Activated CD4-positive, alpha-beta memory T cell treated with anti-CD3 and anti-CD28 coated beads for 36 hours (primary cell): ENCODE measurements at regions not wholly inside any gene's neighbourhood (a gene's known extent, or its start where the extent isn't known, plus 50 kb on each side); places are given as distances from the start of the nearest gene placed in this dataset.

Experiments
- CTCF ChIA-PET: fragments of 350-600 bp; sonication (Branson Sonifier 250); formaldehyde crosslinking; loops from one replicate; lab custom pipeline; 2021; ENCODE audit warnings: antibody characterized with exemption, inconsistent platforms; lab: Charles Lee
- POLR2A ChIA-PET: fragments of 350-600 bp; sonication (Branson Sonifier 250); formaldehyde crosslinking; loops from one replicate; lab custom pipeline; 2021; ENCODE audit warnings: antibody characterized with exemption; lab: Charles Lee
- DNase-seq: peaks from one replicate; pipeline ENCODE4 v3.0.0-alpha.2; 2020
- H3K27ac Mint-ChIP-seq: one replicate; pipeline ENCODE4 v1.8.0; 2021; ENCODE audit warnings: mixed read lengths
- H3K27me3 Mint-ChIP-seq: one replicate; pipeline ENCODE4 v1.8.0; 2021; ENCODE audit warnings: mixed read lengths
- H3K36me3 Mint-ChIP-seq: one replicate; pipeline ENCODE4 v1.8.0; 2021; ENCODE audit warnings: mixed read lengths
- H3K4me1 Mint-ChIP-seq: one replicate; pipeline ENCODE4 v1.8.0; 2021; ENCODE audit warnings: low read depth, mixed read lengths
- H3K4me3 Mint-ChIP-seq: one replicate; pipeline ENCODE4 v1.8.0; 2021; ENCODE audit warnings: mild to moderate bottlenecking, mixed read lengths
- H3K9me3 Mint-ChIP-seq: one replicate; pipeline ENCODE4 v1.8.0; 2021; ENCODE audit warnings: mixed read lengths
- intact Hi-C: fragments of 100-400 bp; cut with micrococcal nuclease; formaldehyde crosslinking; loops from one replicate; pipeline ENCODE4 v1.15.1; 2023

DNA sequence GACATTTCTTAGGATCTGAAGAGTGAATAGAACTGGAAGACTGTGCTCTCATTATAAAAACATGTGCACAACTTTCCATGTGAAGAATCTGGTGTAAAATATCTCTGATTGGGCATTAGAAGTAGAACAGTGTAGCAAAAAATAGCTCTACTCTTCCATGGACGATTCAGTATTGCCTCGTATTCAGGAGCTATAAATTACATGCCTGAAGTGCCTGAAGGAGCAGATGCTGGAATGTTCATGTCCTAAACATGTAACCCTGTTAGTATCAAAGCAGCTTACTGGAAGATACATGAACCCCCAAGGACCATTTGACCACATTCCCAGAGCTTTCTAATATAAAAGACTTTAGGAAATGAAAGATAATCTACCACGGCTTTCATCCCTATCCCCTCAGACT is 528.9 kb downstream of the DACH1 start:
- intact Hi-C loops, result no loop called here
- POLR2A ChIA-PET, result no interaction called here

DNA sequence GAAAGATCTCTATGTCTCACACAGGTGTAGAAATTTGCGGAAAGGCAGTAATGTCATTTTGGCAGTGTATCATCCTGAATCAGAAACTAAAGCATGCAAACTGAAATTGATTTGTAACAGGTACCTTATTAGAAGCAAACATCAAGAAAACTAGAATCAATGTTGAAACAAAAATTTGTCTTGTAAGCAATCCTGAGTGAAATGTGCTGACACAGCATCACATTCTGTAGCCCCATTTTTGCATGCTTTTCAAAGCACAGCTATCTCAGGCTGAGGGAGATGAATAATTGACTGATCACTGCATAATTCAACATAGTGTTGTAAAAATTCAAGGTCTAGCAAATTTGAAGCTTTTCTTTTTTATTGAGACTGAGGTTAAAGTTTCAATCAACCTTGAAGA is 539.7 kb downstream of the DACH1 start:
- POLR2A ChIA-PET, result no interaction called here
- intact Hi-C loops, result no loop called here
- H3K4me1 Mint-ChIP-seq, result no peaks in the 10 kb centered on the region
- peaks cover 4% of the 10 kb centered on the region for H3K27me3 Mint-ChIP-seq
- H3K9me3 Mint-ChIP-seq, result no peaks in the 10 kb centered on the region
- CTCF ChIA-PET, result no interaction called here
- H3K27ac Mint-ChIP-seq, result no peak overlapping the region
- H3K4me3 Mint-ChIP-seq, result no peak overlapping the region
- no peaks in the 10 kb centered on the region for H3K36me3 Mint-ChIP-seq
- no peak for DNase-seq

More for the DNA sequence above, 528.9 kb downstream of the DACH1 start:
- Mint-ChIP-seq H3K36me3 (no peaks in the 10 kb centered on the region), H3K9me3 (no peaks in the 10 kb centered on the region), H3K27ac (no peak overlapping the region), H3K4me1 (no peaks in the 10 kb centered on the region), H3K4me3 (no peak overlapping the region), H3K27me3 (no peaks in the 10 kb centered on the region)
- CTCF ChIA-PET, result no interaction called here
- DNase-seq, result no peak

DNA sequence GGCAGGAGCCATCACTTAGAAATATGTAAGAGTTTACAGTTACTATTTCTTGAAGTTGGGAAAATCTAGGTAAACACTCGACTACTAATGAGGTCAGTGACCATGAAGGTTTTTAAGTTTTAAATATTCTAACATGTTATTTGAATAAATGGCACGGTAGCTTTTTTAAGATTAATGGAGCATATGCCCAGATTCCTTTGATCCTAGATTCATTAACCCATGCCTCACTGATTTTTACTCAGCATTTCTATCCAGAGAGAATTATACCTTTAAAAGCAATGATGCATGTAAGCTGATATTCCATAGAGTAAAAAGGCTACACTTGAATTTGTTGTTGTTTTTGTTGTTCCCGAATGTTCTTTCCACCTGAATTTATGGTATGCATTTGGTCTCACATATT is 541.4 kb downstream of the DACH1 start:
- H3K36me3 Mint-ChIP-seq, result no peaks in the 10 kb centered on the region
- no peaks in the 10 kb centered on the region for H3K9me3 Mint-ChIP-seq
- intact Hi-C loops, result no loop called here
- CTCF ChIA-PET, result no interaction called here
- DNase-seq, result no peak
- peaks cover 4% of the 10 kb centered on the region for H3K27me3 Mint-ChIP-seq
- H3K27ac Mint-ChIP-seq, result no peak overlapping the region
- POLR2A ChIA-PET, result no interaction called here
- no peak overlapping the region for H3K4me3 Mint-ChIP-seq
- H3K4me1 Mint-ChIP-seq, result no peaks in the 10 kb centered on the region

DNA sequence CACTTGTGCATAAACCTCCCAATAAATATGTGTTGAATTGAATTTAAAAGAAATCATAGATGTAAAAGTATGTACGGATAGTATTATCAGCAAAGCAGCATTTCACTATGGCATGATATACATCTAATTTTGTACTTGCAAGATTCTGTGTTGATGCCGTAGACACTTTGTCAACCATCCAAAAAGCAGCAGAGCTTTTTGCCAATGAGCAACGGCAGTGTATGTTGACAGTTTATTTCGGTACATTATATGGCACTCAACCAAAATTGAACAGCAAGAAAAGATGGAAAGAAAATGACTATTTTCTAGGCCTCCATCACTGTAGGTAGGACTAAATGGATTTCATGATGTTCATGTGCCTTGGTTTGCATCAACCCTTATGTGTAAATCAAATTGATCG is 543.7 kb downstream of the DACH1 start:
- H3K27me3 Mint-ChIP-seq, result peaks cover 5% of the 10 kb centered on the region
- no peak for DNase-seq
- intact Hi-C loops, result no loop called here
- no peaks in the 10 kb centered on the region for H3K9me3 Mint-ChIP-seq
- H3K4me3 Mint-ChIP-seq, result no peak overlapping the region
- CTCF ChIA-PET, result no interaction called here
- no peak overlapping the region for H3K27ac Mint-ChIP-seq
- H3K36me3 Mint-ChIP-seq, result no peaks in the 10 kb centered on the region
- POLR2A ChIA-PET, result no interaction called here
- H3K4me1 Mint-ChIP-seq, result no peaks in the 10 kb centered on the region

DNA sequence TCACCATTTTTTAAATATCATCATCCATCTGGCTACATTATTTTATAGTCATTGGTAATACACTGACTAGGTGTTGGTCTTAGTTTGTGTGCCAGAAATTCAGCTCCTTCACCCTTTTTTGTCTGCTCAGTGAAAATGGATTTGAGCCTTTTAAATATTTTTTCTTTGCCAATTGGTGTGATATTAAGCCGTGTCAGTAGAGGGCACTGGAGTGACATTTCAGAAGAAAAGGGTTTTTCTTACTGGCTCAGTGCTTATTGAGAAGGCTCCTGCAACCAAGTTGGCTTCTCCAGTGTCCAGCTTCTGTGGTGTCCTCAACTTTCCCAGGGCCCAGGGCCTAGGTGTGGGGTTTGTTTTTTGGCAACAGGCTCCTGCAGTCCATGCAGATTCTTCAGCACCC is 546.6 kb downstream of the DACH1 start:
- Mint-ChIP-seq H3K27me3 (peaks cover 6% of the 10 kb centered on the region), H3K36me3 (no peaks in the 10 kb centered on the region), H3K4me1 (no peaks in the 10 kb centered on the region), H3K27ac (no peak overlapping the region), H3K9me3 (no peaks in the 10 kb centered on the region), H3K4me3 (no peak overlapping the region)
- DNase-seq, result no peak
- CTCF ChIA-PET, result no interaction called here
- POLR2A ChIA-PET, result no interaction called here
- intact Hi-C loops, result loop anchor here (1.0 kb wide), 1 partner anchor 559 kb away; no protein-coding TSS in a partner anchor

DNA sequence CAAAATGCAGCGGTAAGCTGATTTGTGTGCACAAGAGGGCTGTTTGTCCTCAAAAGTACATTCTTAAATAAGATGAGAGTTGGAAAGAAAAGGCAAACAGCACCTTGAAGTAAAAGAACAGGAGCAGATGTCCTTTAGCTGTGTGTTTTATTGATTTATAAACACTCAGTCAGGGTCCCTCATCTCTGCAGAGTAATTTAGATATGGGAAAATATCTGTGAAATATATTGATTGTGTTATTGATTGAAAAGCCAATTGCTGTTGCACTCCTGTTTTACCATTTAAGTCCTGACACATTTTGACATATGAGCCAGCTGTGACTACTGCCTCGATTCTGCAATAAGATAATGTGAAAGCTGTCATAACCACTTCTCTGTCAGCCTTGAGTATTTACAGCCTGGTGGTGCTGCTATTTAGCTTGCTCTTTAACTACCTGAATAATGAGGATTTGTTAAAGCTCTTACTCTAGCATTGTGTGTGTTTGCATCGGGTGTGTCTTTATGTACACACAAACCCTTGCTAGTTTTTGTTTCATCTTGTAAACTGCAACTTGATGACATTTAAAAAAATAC is 550.1 kb downstream of the DACH1 start:
- H3K27me3 Mint-ChIP-seq, result peaks cover 6% of the 10 kb centered on the region
- no peaks in the 10 kb centered on the region for H3K4me1 Mint-ChIP-seq
- H3K27ac Mint-ChIP-seq, result no peak overlapping the region
- intact Hi-C loops, result no loop called here
- DNase-seq, result no peak
- no peaks in the 10 kb centered on the region for H3K9me3 Mint-ChIP-seq
- no peaks in the 10 kb centered on the region for H3K36me3 Mint-ChIP-seq
- POLR2A ChIA-PET, result no interaction called here
- CTCF ChIA-PET, result no interaction called here
- H3K4me3 Mint-ChIP-seq, result no peak overlapping the region

DNA sequence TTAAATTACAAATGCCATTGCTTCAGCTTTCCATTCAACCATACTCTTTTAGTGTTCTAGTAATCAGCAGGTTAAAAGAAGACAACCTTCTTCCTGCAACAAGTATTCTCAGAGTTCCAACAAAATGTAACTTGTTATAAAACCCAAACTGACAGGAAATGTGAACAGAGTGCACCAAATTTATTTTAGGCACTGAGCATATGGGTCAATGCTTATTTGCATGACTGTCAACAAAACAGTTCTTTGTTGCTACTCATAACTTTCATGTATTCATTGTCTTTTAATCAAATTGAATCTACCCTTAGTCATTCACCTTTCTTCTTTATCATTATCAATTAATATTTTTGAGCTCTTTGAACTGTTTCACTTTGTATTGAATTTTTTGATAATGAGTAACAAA is 554.1 kb downstream of the DACH1 start:
- H3K4me1 Mint-ChIP-seq, result no peaks in the 10 kb centered on the region
- intact Hi-C loops, result no loop called here
- no peak for DNase-seq
- no peak overlapping the region for H3K27ac Mint-ChIP-seq
- CTCF ChIA-PET, result no interaction called here
- no peaks in the 10 kb centered on the region for H3K9me3 Mint-ChIP-seq
- no peak overlapping the region for H3K4me3 Mint-ChIP-seq
- no peaks in the 10 kb centered on the region for H3K36me3 Mint-ChIP-seq
- no peaks in the 10 kb centered on the region for H3K27me3 Mint-ChIP-seq
- POLR2A ChIA-PET, result no interaction called here

DNA sequence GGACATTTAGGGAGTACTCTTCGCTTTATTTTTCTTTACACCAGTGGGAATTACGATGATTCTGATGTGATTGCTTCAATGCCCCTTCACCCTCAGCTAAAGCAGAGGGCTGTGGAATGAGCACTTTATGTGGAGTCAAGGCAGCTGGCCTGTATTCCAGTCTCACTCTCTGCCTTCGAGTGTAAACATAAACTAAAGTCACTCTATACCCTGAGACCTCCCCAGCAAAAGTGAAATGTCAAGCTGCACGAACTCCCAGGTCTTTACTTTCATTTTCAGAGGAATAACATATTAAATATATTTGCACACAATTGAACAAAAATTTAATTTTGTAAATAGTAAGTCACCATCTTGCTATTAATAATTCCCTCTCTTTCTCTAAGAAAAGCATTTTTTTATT is 557.1 kb downstream of the DACH1 start:
- Mint-ChIP-seq H3K9me3 (no peaks in the 10 kb centered on the region), H3K36me3 (no peaks in the 10 kb centered on the region), H3K27me3 (no peaks in the 10 kb centered on the region), H3K4me1 (no peaks in the 10 kb centered on the region), H3K27ac (no peak overlapping the region), H3K4me3 (no peak overlapping the region)
- intact Hi-C loops, result no loop called here
- POLR2A ChIA-PET, result no interaction called here
- no peak for DNase-seq
- CTCF ChIA-PET, result no interaction called here

DNA sequence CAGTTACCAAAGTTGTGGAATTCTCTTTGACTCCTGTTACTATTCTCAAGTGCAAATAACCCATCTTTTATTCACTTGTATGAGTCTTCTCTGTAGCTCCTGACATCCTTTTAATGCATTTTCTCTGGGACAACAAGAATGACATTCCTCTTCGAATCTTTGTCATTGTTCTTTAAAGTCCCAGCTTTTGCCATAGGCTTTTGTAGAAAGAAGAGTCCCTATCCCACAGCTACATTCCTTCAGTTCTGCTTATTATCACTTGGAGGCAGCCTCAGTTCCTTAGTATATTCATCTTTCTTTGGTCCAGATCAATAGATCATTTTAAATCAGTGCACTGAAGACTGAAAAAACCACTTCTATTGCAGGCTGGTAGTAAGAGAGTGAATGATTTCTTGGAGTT is 560.2 kb downstream of the DACH1 start:
- H3K4me1 Mint-ChIP-seq, result no peaks in the 10 kb centered on the region
- POLR2A ChIA-PET, result no interaction called here
- no peak overlapping the region for H3K4me3 Mint-ChIP-seq
- no peaks in the 10 kb centered on the region for H3K27me3 Mint-ChIP-seq
- CTCF ChIA-PET, result no interaction called here
- no peak overlapping the region for H3K27ac Mint-ChIP-seq
- no peaks in the 10 kb centered on the region for H3K36me3 Mint-ChIP-seq
- intact Hi-C loops, result no loop called here
- no peak for DNase-seq
- no peaks in the 10 kb centered on the region for H3K9me3 Mint-ChIP-seq

DNA sequence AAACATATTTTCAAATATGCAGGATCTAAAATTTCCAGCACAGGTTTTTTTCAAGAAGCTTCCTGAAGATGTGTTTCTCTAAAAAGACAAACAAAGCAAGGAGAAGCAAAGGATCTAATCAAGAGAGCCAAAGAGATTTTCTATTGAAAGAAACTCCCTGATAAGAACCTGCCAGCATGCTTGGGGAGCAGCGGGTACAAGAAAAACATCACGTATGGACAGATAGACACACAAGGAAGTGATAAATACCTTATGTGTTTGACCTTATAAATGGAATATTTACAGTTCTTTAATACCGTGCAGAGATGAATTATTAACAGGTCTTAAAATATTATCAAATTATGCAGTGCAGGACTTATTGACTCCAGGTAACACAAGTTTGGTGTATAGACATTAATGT is 562.1 kb downstream of the DACH1 start:
- no peak for DNase-seq
- CTCF ChIA-PET, result no interaction called here
- H3K9me3 Mint-ChIP-seq, result no peaks in the 10 kb centered on the region
- no peaks in the 10 kb centered on the region for H3K4me1 Mint-ChIP-seq
- intact Hi-C loops, result no loop called here
- POLR2A ChIA-PET, result no interaction called here
- H3K4me3 Mint-ChIP-seq, result no peak overlapping the region
- H3K27ac Mint-ChIP-seq, result no peak overlapping the region
- no peaks in the 10 kb centered on the region for H3K36me3 Mint-ChIP-seq
- no peaks in the 10 kb centered on the region for H3K27me3 Mint-ChIP-seq

DNA sequence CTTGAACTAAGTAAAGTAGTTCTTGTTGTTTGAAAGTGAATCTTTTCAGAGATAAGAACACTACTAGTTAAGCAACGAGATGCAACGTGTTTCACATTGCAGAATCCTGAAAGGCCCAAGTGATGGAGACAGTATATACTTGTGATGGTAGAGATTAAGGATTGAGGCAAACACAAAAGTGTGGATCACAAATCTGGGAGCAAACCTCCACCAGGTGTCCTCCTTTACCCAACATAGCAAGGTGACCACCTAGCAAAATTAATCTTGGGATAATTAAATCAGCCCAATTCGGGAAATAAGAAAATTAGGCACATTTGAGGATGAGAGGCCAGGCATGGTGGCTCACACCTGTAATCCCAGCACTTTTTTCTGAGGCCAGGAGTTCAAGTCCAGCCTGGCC is 563.9 kb downstream of the DACH1 start:
- intact Hi-C loops, result no loop called here
- DNase-seq, result no peak
- H3K4me1 Mint-ChIP-seq, result no peaks in the 10 kb centered on the region
- ChIA-PET POLR2A (no interaction called here), CTCF (no interaction called here)
- H3K4me3 Mint-ChIP-seq, result no peak overlapping the region
- no peak overlapping the region for H3K27ac Mint-ChIP-seq
- no peaks in the 10 kb centered on the region for H3K36me3 Mint-ChIP-seq
- H3K27me3 Mint-ChIP-seq, result peaks cover 3% of the 10 kb centered on the region
- no peaks in the 10 kb centered on the region for H3K9me3 Mint-ChIP-seq

DNA sequence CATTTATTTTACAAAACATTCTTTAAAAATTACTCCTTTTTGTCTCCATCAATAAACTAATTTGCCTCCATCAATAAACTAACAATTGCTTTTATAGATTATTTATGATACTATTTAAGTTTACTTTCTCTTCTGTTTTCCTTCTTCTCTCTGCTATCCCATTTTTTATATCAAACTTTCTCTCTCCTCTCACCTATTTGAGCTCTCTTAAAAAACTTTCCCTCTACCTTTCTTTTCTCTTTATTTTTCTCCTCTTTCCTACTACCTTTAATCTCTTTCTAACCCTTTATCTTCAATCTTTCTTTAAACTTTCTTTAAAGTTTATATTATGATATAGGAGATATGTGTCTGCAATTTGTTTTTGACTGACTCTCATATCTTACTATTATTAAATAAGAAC is 566.4 kb downstream of the DACH1 start:
- ChIA-PET CTCF (no interaction called here), POLR2A (no interaction called here)
- H3K9me3 Mint-ChIP-seq, result no peaks in the 10 kb centered on the region
- H3K4me3 Mint-ChIP-seq, result no peak overlapping the region
- H3K36me3 Mint-ChIP-seq, result no peaks in the 10 kb centered on the region
- intact Hi-C loops, result no loop called here
- no peaks in the 10 kb centered on the region for H3K4me1 Mint-ChIP-seq
- H3K27me3 Mint-ChIP-seq, result peaks cover 3% of the 10 kb centered on the region
- no peak overlapping the region for H3K27ac Mint-ChIP-seq
- no peak for DNase-seq

DNA sequence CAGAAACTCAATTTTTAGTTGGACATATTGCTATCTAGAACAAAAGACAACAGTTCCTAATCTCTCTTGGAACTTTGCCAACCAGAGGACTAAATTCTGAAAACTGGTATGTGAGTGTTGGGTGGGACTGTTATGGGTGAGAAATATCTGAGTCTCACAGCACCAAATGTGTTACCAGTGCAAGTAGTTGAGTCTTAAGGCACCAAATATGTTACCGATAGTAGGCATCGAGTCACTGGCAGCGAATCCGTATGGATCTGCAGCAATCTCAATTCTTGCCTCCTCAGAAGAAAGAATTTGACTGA is 575.2 kb downstream of the DACH1 start:
- Mint-ChIP-seq H3K36me3 (peaks cover 6% of the 10 kb centered on the region), H3K27ac (no peak overlapping the region), H3K9me3 (no peaks in the 10 kb centered on the region), H3K27me3 (peaks cover 3% of the 10 kb centered on the region), H3K4me3 (no peak overlapping the region), H3K4me1 (peaks cover 18% of the 10 kb centered on the region)
- intact Hi-C loops, result no loop called here
- no peak for DNase-seq
- CTCF ChIA-PET, result no interaction called here
- POLR2A ChIA-PET, result no interaction called here
